ENCODE measurements at regions not wholly inside any gene's neighbourhood (a gene's known extent, or its start where the extent isn't known, plus 50 kb on each side); places are given as distances from the start of the nearest gene placed in this dataset.

- ATAC-seq (replicated peaks) (no peak), DNase-seq (no peak)
- Mint-ChIP-seq H3K36me3 (no peaks in the 10 kb centered on the region), H3K4me3 (no peak overlapping the region), H3K4me1 (no peaks in the 10 kb centered on the region), H3K9me3 (peaks cover 4 to 7% of the 10 kb centered on the region in 2 donors), H3K27me3 (no peaks in the 10 kb centered on the region), H3K27ac (no peak overlapping the region)
These were observed 55.2 kb downstream of the MAGEC2 start for GRCh38 chrX:142149919-142150318.

GRCh38 chrX:142134533-142134932 is 70.6 kb downstream of the MAGEC2 start:
- no peak overlapping the region for H3K27ac Mint-ChIP-seq
- H3K4me3 Mint-ChIP-seq = no peak overlapping the region
- H3K9me3 Mint-ChIP-seq = peaks cover 4% of the 10 kb centered on the region in 2 donors
- no peaks in the 10 kb centered on the region for H3K4me1 Mint-ChIP-seq
- peaks cover 0 to 4% of the 10 kb centered on the region in 2 donors for H3K36me3 Mint-ChIP-seq
- no peak for ATAC-seq (replicated peaks)
- DNase-seq = no peak
- no peaks in the 10 kb centered on the region for H3K27me3 Mint-ChIP-seq

GRCh38 chrX:142096253-142096652 is 108.8 kb downstream of the MAGEC2 start:
- H3K4me3 Mint-ChIP-seq = no peak overlapping the region
- no peak for DNase-seq
- no peak for ATAC-seq (replicated peaks)
- no peaks in the 10 kb centered on the region for H3K4me1 Mint-ChIP-seq
- no peak overlapping the region for H3K27ac Mint-ChIP-seq
- peaks cover 0 to 3% of the 10 kb centered on the region in 2 donors for H3K9me3 Mint-ChIP-seq
- no peaks in the 10 kb centered on the region for H3K36me3 Mint-ChIP-seq
- no peaks in the 10 kb centered on the region for H3K27me3 Mint-ChIP-seq

- Mint-ChIP-seq H3K4me3 (no peak overlapping the region), H3K36me3 (no peaks in the 10 kb centered on the region)
These were observed 109.3 kb downstream of the MAGEC2 start for GRCh38 chrX:142095651-142096245.

GRCh38 chrX:142089193-142089592 is 115.9 kb downstream of the MAGEC2 start:
- no peaks in the 10 kb centered on the region for H3K4me1 Mint-ChIP-seq
- H3K9me3 Mint-ChIP-seq = no peaks in the 10 kb centered on the region
- DNase-seq (no peak), ATAC-seq (replicated peaks) (peak in 1 of 2 donors; percentile 41)
- no peak overlapping the region for H3K4me3 Mint-ChIP-seq
- H3K27me3 Mint-ChIP-seq = no peaks in the 10 kb centered on the region
- H3K27ac Mint-ChIP-seq = no peak overlapping the region
- H3K36me3 Mint-ChIP-seq = no peaks in the 10 kb centered on the region

More at GRCh38 chrX:142095651-142096245, 109.3 kb downstream of the MAGEC2 start:
- no peaks in the 10 kb centered on the region for H3K4me1 Mint-ChIP-seq
- H3K27me3 Mint-ChIP-seq = no peaks in the 10 kb centered on the region
- no peak for DNase-seq
- H3K27ac Mint-ChIP-seq = no peak overlapping the region
- H3K9me3 Mint-ChIP-seq = peaks cover 0 to 3% of the 10 kb centered on the region in 2 donors
- no peak for ATAC-seq (replicated peaks)

- Mint-ChIP-seq H3K9me3 (peaks cover 3 to 4% of the 10 kb centered on the region in 2 donors), H3K36me3 (no peaks in the 10 kb centered on the region), H3K4me3 (no peak overlapping the region), H3K27ac (no peak overlapping the region), H3K4me1 (no peaks in the 10 kb centered on the region), H3K27me3 (no peaks in the 10 kb centered on the region)
- no peak for ATAC-seq (replicated peaks)
- DNase-seq = no peak
These were observed 120.5 kb downstream of the MAGEC2 start for GRCh38 chrX:142084611-142085010.

- no peak for DNase-seq
- ATAC-seq (replicated peaks) = no peak
- no peaks in the 10 kb centered on the region for H3K4me1 Mint-ChIP-seq
- no peaks in the 10 kb centered on the region for H3K36me3 Mint-ChIP-seq
- peaks cover 6 to 7% of the 10 kb centered on the region in 2 donors for H3K9me3 Mint-ChIP-seq
- H3K27me3 Mint-ChIP-seq = no peaks in the 10 kb centered on the region
- H3K27ac Mint-ChIP-seq = no peak overlapping the region
- H3K4me3 Mint-ChIP-seq = no peak overlapping the region
These were observed 128.5 kb downstream of the MAGEC2 start for GRCh38 chrX:142076633-142077032.

- H3K36me3 Mint-ChIP-seq = no peaks in the 10 kb centered on the region
- no peaks in the 10 kb centered on the region for H3K4me1 Mint-ChIP-seq
- H3K4me3 Mint-ChIP-seq = no peak overlapping the region
- ATAC-seq (replicated peaks) (no peak), DNase-seq (no peak)
- no peaks in the 10 kb centered on the region for H3K27me3 Mint-ChIP-seq
- peaks cover 3% of the 10 kb centered on the region in 2 donors for H3K9me3 Mint-ChIP-seq
- H3K27ac Mint-ChIP-seq = no peak overlapping the region
These were observed 136.7 kb downstream of the MAGEC2 start for GRCh38 chrX:142068365-142068764.

- Mint-ChIP-seq H3K9me3 (peaks cover 0 to 4% of the 10 kb centered on the region in 2 donors), H3K4me3 (no peak overlapping the region), H3K4me1 (no peaks in the 10 kb centered on the region), H3K36me3 (no peaks in the 10 kb centered on the region), H3K27ac (no peak overlapping the region), H3K27me3 (no peaks in the 10 kb centered on the region)
- no peak for DNase-seq
- ATAC-seq (replicated peaks) = no peak
These were observed 144.9 kb downstream of the MAGEC2 start for GRCh38 chrX:142060191-142060590.

- Mint-ChIP-seq H3K27ac (no peak overlapping the region), H3K4me3 (no peak overlapping the region), H3K36me3 (no peaks in the 10 kb centered on the region), H3K9me3 (peaks cover 2 to 4% of the 10 kb centered on the region in 2 donors), H3K4me1 (no peaks in the 10 kb centered on the region), H3K27me3 (no peaks in the 10 kb centered on the region)
- no peak for ATAC-seq (replicated peaks)
- DNase-seq = no peak
These were observed 150.4 kb downstream of the MAGEC1 start for GRCh38 chrX:142054094-142054493.

- Mint-ChIP-seq H3K9me3 (peaks cover 2 to 4% of the 10 kb centered on the region in 2 donors), H3K36me3 (no peaks in the 10 kb centered on the region), H3K27me3 (no peaks in the 10 kb centered on the region), H3K4me1 (no peaks in the 10 kb centered on the region), H3K27ac (no peak overlapping the region), H3K4me3 (no peak overlapping the region)
- DNase-seq (no peak), ATAC-seq (replicated peaks) (no peak)
These were observed 148.5 kb downstream of the MAGEC1 start for GRCh38 chrX:142052238-142052637.

GRCh38 chrX:142043196-142043595 is 139.5 kb downstream of the MAGEC1 start:
- DNase-seq (no peak), ATAC-seq (replicated peaks) (no peak)
- Mint-ChIP-seq H3K9me3 (no peaks in the 10 kb centered on the region), H3K4me1 (no peaks in the 10 kb centered on the region), H3K27ac (no peak overlapping the region), H3K36me3 (no peaks in the 10 kb centered on the region), H3K4me3 (no peak overlapping the region), H3K27me3 (no peaks in the 10 kb centered on the region)

GRCh38 chrX:142040906-142041305 is 137.2 kb downstream of the MAGEC1 start:
- no peaks in the 10 kb centered on the region for H3K4me1 Mint-ChIP-seq
- H3K9me3 Mint-ChIP-seq = no peaks in the 10 kb centered on the region
- H3K4me3 Mint-ChIP-seq = no peak overlapping the region
- H3K36me3 Mint-ChIP-seq = no peaks in the 10 kb centered on the region
- no peak for DNase-seq
- H3K27me3 Mint-ChIP-seq = no peaks in the 10 kb centered on the region
- H3K27ac Mint-ChIP-seq = no peak overlapping the region
- no peak for ATAC-seq (replicated peaks)

- Mint-ChIP-seq H3K4me1 (no peaks in the 10 kb centered on the region), H3K27me3 (no peaks in the 10 kb centered on the region), H3K9me3 (no peaks in the 10 kb centered on the region), H3K27ac (no peak overlapping the region), H3K4me3 (no peak overlapping the region), H3K36me3 (no peaks in the 10 kb centered on the region)
- DNase-seq (no peak), ATAC-seq (replicated peaks) (no peak)
These were observed 132.4 kb downstream of the MAGEC1 start for GRCh38 chrX:142036116-142036515.

GRCh38 chrX:142005532-142005931 is 101.8 kb downstream of the MAGEC1 start:
- no peaks in the 10 kb centered on the region for H3K4me1 Mint-ChIP-seq
- peaks cover 4 to 9% of the 10 kb centered on the region in 2 donors for H3K9me3 Mint-ChIP-seq
- DNase-seq = no peak
- H3K27me3 Mint-ChIP-seq = no peaks in the 10 kb centered on the region
- H3K36me3 Mint-ChIP-seq = no peaks in the 10 kb centered on the region
- H3K4me3 Mint-ChIP-seq = no peak overlapping the region
- no peak overlapping the region for H3K27ac Mint-ChIP-seq
- no peak for ATAC-seq (replicated peaks)

- H3K9me3 Mint-ChIP-seq = peaks cover 3 to 4% of the 10 kb centered on the region in 2 donors
- H3K36me3 Mint-ChIP-seq = no peaks in the 10 kb centered on the region
- no peaks in the 10 kb centered on the region for H3K27me3 Mint-ChIP-seq
- no peak overlapping the region for H3K4me3 Mint-ChIP-seq
- DNase-seq (no peak), ATAC-seq (replicated peaks) (no peak)
- no peaks in the 10 kb centered on the region for H3K4me1 Mint-ChIP-seq
- no peak overlapping the region for H3K27ac Mint-ChIP-seq
These were observed 98.8 kb downstream of the MAGEC1 start for GRCh38 chrX:142002471-142002870.
